Natural killer cell (primary cell): ENCODE measurements at regions not wholly inside any gene's neighbourhood (a gene's known extent, or its start where the extent isn't known, plus 50 kb on each side); places are given as distances from the start of the nearest gene placed in this dataset.

ENCODE experiments used
- ATAC-seq, 3 donors: fragments of 150-1000 bp in 2 of 3; fragments of 200-7000 bp in 1 of 3; cut with Tn5 transposase; 1 replicate in 1 of 3; 2 replicates in 2 of 3; pipeline ENCODE4 v1.10.0; 2021; ENCODE audit warnings: mild to moderate bottlenecking in 2 of 3, moderate library complexity in 2 of 3
- DNase-seq, 2 donors: peaks; one replicate each; pipeline versions ENCODE4 v3.0.0 to v3.0.0-alpha.2; 2013 to 2021; ENCODE audit warnings: mixed read lengths in 1 of 2
- H3K27ac ChIP-seq: one replicate; pipeline ENCODE4 v1.5.1; 2013; ENCODE audit warnings: mild to moderate bottlenecking, low read length
- H3K27me3 ChIP-seq: one replicate; pipeline ENCODE4 v1.6.1; 2013; ENCODE audit warnings: low read length; ENCODE audit not compliant: control insufficient read depth, insufficient read depth
- H3K36me3 ChIP-seq: one replicate; pipeline ENCODE4 v1.6.1; 2013; ENCODE audit warnings: low read length; ENCODE audit not compliant: control insufficient read depth, insufficient read depth
- H3K4me1 ChIP-seq: one replicate; pipeline ENCODE4 v1.6.1; 2013; ENCODE audit warnings: low read length; ENCODE audit not compliant: control insufficient read depth, insufficient read depth
- H3K4me3 ChIP-seq: one replicate; pipeline ENCODE4 v1.5.1; 2013; ENCODE audit warnings: low read length
- H3K9me3 ChIP-seq: one replicate; pipeline ENCODE4 v1.6.1; 2013; ENCODE audit warnings: low read length; ENCODE audit not compliant: control insufficient read depth, insufficient read depth
- H3K27ac Mint-ChIP-seq, 2 donors: one replicate each; pipeline ENCODE4 v1.8.0; 2022; ENCODE audit warnings: mild to moderate bottlenecking in 2 of 2, mixed read lengths in 2 of 2, moderate library complexity in 1 of 2
- H3K27me3 Mint-ChIP-seq, 2 donors: one replicate each; pipeline ENCODE4 v1.8.0; 2022; ENCODE audit warnings: low read depth in 2 of 2, mixed read lengths in 2 of 2
- H3K36me3 Mint-ChIP-seq: one replicate; pipeline ENCODE4 v1.8.0; 2022; ENCODE audit warnings: mixed read lengths
- H3K4me1 Mint-ChIP-seq, 2 donors: one replicate each; pipeline ENCODE4 v1.8.0; 2022; ENCODE audit warnings: mixed read lengths in 2 of 2
- H3K4me3 Mint-ChIP-seq: one replicate; pipeline ENCODE4 v1.8.0; 2022; ENCODE audit warnings: mild to moderate bottlenecking, moderate library complexity, mixed read lengths
- H3K9me3 Mint-ChIP-seq, 2 donors: one replicate each; pipeline ENCODE4 v1.8.0; 2022; ENCODE audit warnings: mixed read lengths in 2 of 2
- CTCF ChIP-seq: fragments of 200-600 bp; IDR thresholded peaks from one replicate; pipeline ENCODE4 v1.8.0; 2022; ENCODE audit warnings: antibody characterized with exemption
- WGBS: methylation state at CpG from one replicate; pipeline ENCODE4 v1.1.7; 2013; ENCODE audit warnings: missing lambda C conversion rate; ENCODE audit not compliant: insufficient coverage; 5-methylcytosine and 5-hydroxymethylcytosine counted together
- intact Hi-C: fragments of 100-400 bp; cut with micrococcal nuclease; formaldehyde crosslinking; loops from one replicate; pipeline ENCODE4 v1.14.2; 2022

DNA sequence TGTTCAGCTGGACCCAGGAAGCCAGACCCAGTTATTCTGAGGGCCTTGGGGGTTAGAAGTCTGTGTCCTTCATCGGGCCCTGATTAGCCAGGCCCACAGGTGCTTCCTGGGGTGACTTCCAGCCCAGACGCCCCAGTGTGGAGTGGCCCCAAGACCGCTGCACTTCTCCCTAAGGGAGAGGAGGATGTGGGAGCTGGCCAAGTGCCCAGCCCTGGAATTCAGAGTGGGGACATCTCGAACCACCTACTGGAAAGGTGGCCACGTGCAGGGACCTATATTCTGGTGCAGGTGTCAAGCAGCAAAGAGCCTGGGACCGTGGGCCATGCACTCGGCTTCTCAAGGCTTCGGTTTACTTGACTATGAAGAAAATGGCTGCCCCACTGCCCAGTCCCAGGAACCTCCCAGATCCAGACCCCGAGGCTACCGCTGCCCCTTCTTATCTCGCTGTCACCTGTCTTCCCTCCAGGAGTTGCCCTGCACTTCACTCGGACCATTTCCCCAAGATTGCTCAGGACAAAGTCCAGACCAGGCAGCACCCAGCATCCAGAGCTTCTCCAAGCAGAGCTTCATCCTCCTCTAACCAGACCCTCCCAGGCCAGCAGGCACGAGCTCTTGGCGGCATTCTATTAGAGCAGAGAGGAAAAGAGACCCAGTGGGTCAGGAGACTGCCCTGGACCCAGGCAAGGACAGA is 142.8 kb upstream of the ID2 start:
- Mint-ChIP-seq H3K4me3 (no peak overlapping the region), H3K27me3 (no peaks in the 10 kb centered on the region), H3K9me3 (no peaks in the 10 kb centered on the region), H3K36me3 (no peaks in the 10 kb centered on the region), H3K27ac (peak overlapping the region in 1 of 2 donors; percentile 99), H3K4me1 (peaks cover 75 to 84% of the 10 kb centered on the region in 2 donors)
- H3K4me3 ChIP-seq = no peak overlapping the region
- ATAC-seq (no peak), DNase-seq (no peak)
- H3K27me3 ChIP-seq = no peaks in the 10 kb centered on the region
- 87% methylated on average over 14 of the region's 14 CpGs for WGBS
- H3K27ac ChIP-seq = no peak overlapping the region
- TF ChIP-seq CTCF = no peak
- no peaks in the 10 kb centered on the region for H3K9me3 ChIP-seq
- no peaks in the 10 kb centered on the region for H3K36me3 ChIP-seq
- intact Hi-C loops = no loop called here
- peaks cover 95% of the 10 kb centered on the region for H3K4me1 ChIP-seq

DNA sequence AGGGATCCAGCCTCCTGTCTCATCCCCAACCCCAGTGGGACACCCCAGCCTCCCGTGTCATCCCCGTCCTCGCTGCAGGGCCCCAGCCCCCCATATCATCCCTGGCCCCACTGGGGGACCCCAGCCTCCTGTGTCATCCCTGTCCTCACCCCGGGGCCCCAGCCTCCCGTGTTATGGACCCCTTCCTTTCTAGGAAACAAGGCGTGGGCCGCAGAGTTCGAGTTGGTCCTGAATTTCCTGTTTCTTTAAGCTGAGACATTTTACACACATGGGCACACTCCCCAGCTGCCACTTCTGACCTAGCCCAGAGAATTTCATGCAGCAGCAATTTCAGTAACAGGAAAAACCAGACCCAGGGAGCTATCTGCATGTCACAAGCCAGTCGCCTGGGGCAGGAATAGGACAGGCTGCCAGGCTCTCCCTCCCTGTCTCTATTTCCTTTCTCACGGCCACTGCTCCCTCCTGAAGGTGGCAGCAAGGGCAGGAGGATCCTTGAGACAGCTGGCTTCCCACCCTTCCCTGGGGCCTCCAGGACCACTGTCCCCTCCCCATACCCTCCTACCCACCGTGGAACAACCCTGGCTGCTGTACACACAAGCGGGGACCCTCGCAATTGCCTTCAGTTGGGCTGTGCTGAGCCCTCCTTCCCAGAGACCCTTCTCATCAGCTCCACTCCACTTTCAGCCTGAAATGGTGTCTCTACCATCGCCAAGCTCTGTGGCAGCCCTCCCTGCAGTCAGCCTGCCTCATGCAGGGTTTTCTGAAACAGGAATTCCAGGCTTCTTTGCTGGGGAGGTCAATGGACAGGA is 141.9 kb upstream of the ID2 start:
- H3K36me3 ChIP-seq = no peaks in the 10 kb centered on the region
- H3K27ac ChIP-seq = no peak overlapping the region
- H3K4me1 ChIP-seq = peaks cover 95% of the 10 kb centered on the region
- TF ChIP-seq CTCF = no peak
- Mint-ChIP-seq H3K27ac (peak overlapping the region; percentile 68 to 99), H3K36me3 (no peaks in the 10 kb centered on the region), H3K27me3 (no peaks in the 10 kb centered on the region), H3K9me3 (no peaks in the 10 kb centered on the region), H3K4me1 (peaks cover 84 to 88% of the 10 kb centered on the region in 2 donors), H3K4me3 (peak overlapping the region; percentile 33)
- intact Hi-C loops = loop anchor here (5.0 to 10.0 kb wide), 4 partner anchors 85 to 238 kb away; partner anchors contain the start of gene ID2
- H3K4me3 ChIP-seq = no peak overlapping the region
- no peaks in the 10 kb centered on the region for H3K9me3 ChIP-seq
- ATAC-seq (no peak), DNase-seq (no peak)
- WGBS = 51% methylated on average over 14 of the region's 14 CpGs
- no peaks in the 10 kb centered on the region for H3K27me3 ChIP-seq

GRCh38 chr2:8540552-8541055 is 141.3 kb upstream of the ID2 start:
- Histone ChIP-seq H3K27ac (no peak overlapping the region), H3K36me3 (no peaks in the 10 kb centered on the region), H3K9me3 (no peaks in the 10 kb centered on the region), H3K27me3 (no peaks in the 10 kb centered on the region), H3K4me3 (no peak overlapping the region), H3K4me1 (peaks cover 95% of the 10 kb centered on the region)
- intact Hi-C loops = loop anchor here (5.0 to 10.0 kb wide), 4 partner anchors 86 to 238 kb away; partner anchors contain the start of gene ID2
- no peaks in the 10 kb centered on the region for H3K36me3 Mint-ChIP-seq
- WGBS = 87% methylated on average over 2 of the region's 2 CpGs
- H3K4me3 Mint-ChIP-seq = no peak overlapping the region
- TF ChIP-seq CTCF = no peak
- ATAC-seq (no peak), DNase-seq (no peak)
- no peaks in the 10 kb centered on the region for H3K27me3 Mint-ChIP-seq
- H3K4me1 Mint-ChIP-seq = peaks cover 85 to 88% of the 10 kb centered on the region in 2 donors
- no peaks in the 10 kb centered on the region for H3K9me3 Mint-ChIP-seq
- peak overlapping the region; percentile 68 to 99 for H3K27ac Mint-ChIP-seq
